A549 (cell line): ENCODE measurements at regions not wholly inside any gene's neighbourhood (a gene's known extent, or its start where the extent isn't known, plus 50 kb on each side); places are given as distances from the start of the nearest gene placed in this dataset.

Source experiments
- PHF8 ChIP-seq: fragments of 200-600 bp; sonication (generic); IDR thresholded peaks from 2 replicates; pipeline ENCODE4 v1.6.1; 2016; ENCODE audit warnings: low read depth, mild to moderate bottlenecking, antibody characterized with exemption, moderate library complexity, borderline replicate concordance
- POLR2A ChIP-seq: IDR thresholded peaks from 2 replicates; pipeline ENCODE4 v1.6.1; 2012; ENCODE audit warnings: mild to moderate bottlenecking, low read length

DNA sequence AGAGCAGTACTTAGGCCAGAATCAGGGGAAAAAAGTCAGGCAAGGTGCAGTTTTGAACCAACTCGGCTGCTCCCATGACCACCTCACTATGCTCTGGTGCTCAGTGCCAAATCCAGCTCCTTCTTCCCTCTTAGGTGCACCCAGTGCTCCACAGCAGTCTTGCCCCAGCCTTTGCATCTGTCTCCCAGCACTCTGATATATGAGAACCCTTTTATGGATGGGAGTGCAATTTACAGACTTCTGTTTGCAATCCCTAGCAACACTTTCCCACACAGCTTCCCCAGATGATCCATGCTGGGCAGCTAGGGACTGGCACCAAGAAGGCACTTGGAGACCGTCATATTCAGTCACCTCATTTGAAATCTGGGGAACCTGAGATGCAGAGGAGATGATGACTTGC lies 267.9 kb upstream of the CCL2 start:
- no peak for TF ChIP-seq PHF8
- TF ChIP-seq POLR2A = no peak
